GM23338 (cell line): ENCODE measurements at regions not wholly inside any gene's neighbourhood (a gene's known extent, or its start where the extent isn't known, plus 50 kb on each side); places are given as distances from the start of the nearest gene placed in this dataset.

Experiments used
- ATAC-seq: fragments of 200-7000 bp; cut with Tn5 transposase; 3 replicates; pipeline ENCODE4 v1.9.1; 2020
- DNase-seq: peaks from one replicate; pipeline ENCODE4 v3.0.0-alpha.2; 2015; ENCODE audit warnings: low spot score
- H2AFZ ChIP-seq: fragments of 200-600 bp; sonication (generic); 2 replicates; pipeline ENCODE4 v1.8.0; 2016; ENCODE audit warnings: antibody characterized with exemption, mild to moderate bottlenecking, moderate library complexity
- H3F3A ChIP-seq: fragments of 200-600 bp; sonication (generic); replicated peaks from 2 replicates; pipeline ENCODE4 v1.8.0; 2017; ENCODE audit warnings: antibody characterized with exemption, mixed run types, low read depth
- H3K27ac ChIP-seq: fragments of 200-600 bp; sonication (generic); 2 replicates; pipeline ENCODE4 v1.6.1; 2016; ENCODE audit warnings: low read depth
- H3K27me3 ChIP-seq: fragments of 200-600 bp; sonication (generic); 2 replicates; pipeline ENCODE4 v1.8.0; 2016; ENCODE audit warnings: mild to moderate bottlenecking, mixed run types, moderate library complexity; ENCODE audit not compliant: insufficient read depth
- H3K36me3 ChIP-seq: fragments of 200-600 bp; sonication (generic); 2 replicates; pipeline ENCODE4 v1.8.0; 2016; ENCODE audit warnings: mild to moderate bottlenecking; ENCODE audit not compliant: insufficient read depth
- H3K4me1 ChIP-seq: fragments of 200-600 bp; sonication (generic); 2 replicates; pipeline ENCODE4 v1.8.0; 2016; ENCODE audit warnings: mild to moderate bottlenecking, moderate library complexity; ENCODE audit not compliant: insufficient read depth
- H3K4me2 ChIP-seq: fragments of 200-600 bp; sonication (generic); 2 replicates; pipeline ENCODE4 v1.7.1; 2017; ENCODE audit warnings: mixed run types
- H3K4me3 ChIP-seq: fragments of 200-600 bp; sonication (generic); 2 replicates; pipeline ENCODE4 v1.6.1; 2016; ENCODE audit warnings: mixed run types
- H3K79me2 ChIP-seq: fragments of 200-600 bp; sonication (generic); replicated peaks from 2 replicates; pipeline ENCODE4 v1.8.0; 2017; ENCODE audit warnings: mild to moderate bottlenecking; ENCODE audit not compliant: insufficient read depth
- H3K9me2 ChIP-seq: fragments of 200-600 bp; sonication (generic); 2 replicates; pipeline ENCODE4 v1.8.0; 2017; ENCODE audit not compliant: insufficient read depth
- H4K20me1 ChIP-seq: fragments of 200-600 bp; sonication (generic); replicated peaks from 2 replicates; pipeline ENCODE4 v1.8.0; 2017; ENCODE audit warnings: mild to moderate bottlenecking; ENCODE audit not compliant: insufficient read depth
- H3K27ac Mint-ChIP-seq: 2 replicates; pipeline ENCODE4 v1.8.0; 2020; ENCODE audit warnings: inconsistent platforms, mild to moderate bottlenecking, moderate library complexity, mixed read lengths
- H3K27me3 Mint-ChIP-seq: 3 replicates; pipeline ENCODE4 v1.8.0; 2022; ENCODE audit warnings: low read depth, mild to moderate bottlenecking, moderate library complexity, mixed read lengths, inconsistent platforms; ENCODE audit not compliant: insufficient read depth, poor library complexity
- H3K36me3 Mint-ChIP-seq: 3 replicates; pipeline ENCODE4 v1.8.0; 2021; ENCODE audit warnings: low read depth, mild to moderate bottlenecking, inconsistent platforms, moderate library complexity, mixed read lengths
- H3K4me1 Mint-ChIP-seq: 3 replicates; pipeline ENCODE4 v1.8.0; 2020; ENCODE audit warnings: mild to moderate bottlenecking, inconsistent platforms, mixed read lengths
- H3K4me3 Mint-ChIP-seq: 3 replicates; pipeline ENCODE4 v1.8.0; 2021; ENCODE audit warnings: moderate library complexity, mild to moderate bottlenecking, inconsistent platforms, mixed read lengths
- H3K9me3 Mint-ChIP-seq: 3 replicates; pipeline ENCODE4 v1.8.0; 2020; ENCODE audit warnings: moderate library complexity, mild to moderate bottlenecking, inconsistent platforms, mixed read lengths
- CREB1 ChIP-seq: fragments of 250-450 bp; sonication (Bioruptor Pico); IDR thresholded peaks from 2 replicates; pipeline ENCODE4 v1.5.0; 2020; ENCODE audit warnings: low read depth, mild to moderate bottlenecking, moderate library complexity
- EZH2 ChIP-seq: fragments of 200-600 bp; sonication (generic); IDR thresholded peaks from one replicate; pipeline ENCODE4 v1.8.0; 2017; ENCODE audit warnings: antibody characterized with exemption, mild to moderate bottlenecking, low read depth; ENCODE audit not compliant: unreplicated experiment
- EZH2phosphoT487 ChIP-seq: fragments of 200-600 bp; sonication (generic); IDR thresholded peaks from one replicate; pipeline ENCODE4 v1.8.1; 2018; ENCODE audit warnings: antibody characterized with exemption; ENCODE audit not compliant: unreplicated experiment
- JUNB ChIP-seq: IDR thresholded peaks from one replicate; pipeline ENCODE4 v1.6.1; 2016; ENCODE audit warnings: antibody characterized with exemption; ENCODE audit not compliant: unreplicated experiment
- NANOG ChIP-seq: IDR thresholded peaks from 2 replicates; pipeline ENCODE4 v1.6.1; 2016; ENCODE audit warnings: antibody characterized with exemption, borderline replicate concordance
- POLR2AphosphoS5 ChIP-seq: IDR thresholded peaks from 2 replicates; pipeline ENCODE4 v1.6.1; 2016; ENCODE audit warnings: antibody characterized with exemption, low read depth
- STAT1 ChIP-seq: IDR thresholded peaks from one replicate; pipeline ENCODE4 v1.6.1; 2016; ENCODE audit warnings: antibody characterized with exemption; ENCODE audit not compliant: unreplicated experiment
- ZNF114 ChIP-seq: fragments of 250-450 bp; sonication (Bioruptor Pico); IDR thresholded peaks from 2 replicates; pipeline ENCODE4 v1.5.0; 2020; ENCODE audit warnings: mild to moderate bottlenecking, moderate library complexity
- ZNF331 ChIP-seq: fragments of 250-450 bp; sonication (Bioruptor Pico); IDR thresholded peaks from 2 replicates; pipeline ENCODE4 v1.5.0; 2020; ENCODE audit warnings: low read depth, mild to moderate bottlenecking, moderate library complexity
- TF ChIP-seq, protein P1 (sequence below): IDR thresholded peaks from 2 replicates; pipeline ENCODE4 v1.6.1; 2016; ENCODE audit warnings: antibody characterized with exemption
- TF ChIP-seq, protein P2 (sequence below), 2 experiments: fragments of 200-600 bp in 1 of 2; sonication (generic) in 1 of 2; conservative IDR thresholded peaks; 2 replicates each; pipeline versions ENCODE4 v1.5.1 to v1.6.1; 2016 to 2017; ENCODE audit warnings: antibody characterized with exemption in 2 of 2, low read depth in 2 of 2, mild to moderate bottlenecking in 2 of 2, moderate library complexity in 1 of 2
- TF ChIP-seq, protein P3 (sequence below): IDR thresholded peaks from one replicate; pipeline ENCODE4 v1.6.1; 2018; ENCODE audit warnings: antibody characterized with exemption; ENCODE audit not compliant: unreplicated experiment

DNA sequence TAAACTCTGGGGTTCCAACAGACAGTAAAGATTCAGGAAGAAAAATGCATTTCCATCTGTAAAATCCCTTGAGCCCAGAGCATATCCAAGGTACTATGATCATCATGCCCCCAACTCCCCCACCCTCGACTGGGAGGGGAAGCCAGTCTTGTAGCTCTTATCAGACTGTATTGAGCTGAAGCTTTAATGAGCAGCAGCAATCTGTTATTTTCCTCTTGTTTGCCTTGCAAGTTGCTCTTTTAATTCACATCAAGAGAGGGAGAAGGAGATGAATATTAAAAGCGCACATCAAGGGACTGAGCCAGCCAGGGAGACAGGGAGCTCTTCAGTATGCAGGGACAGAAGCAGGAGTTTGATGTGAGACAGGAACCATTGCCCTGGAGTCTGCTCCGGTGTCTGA, 52.5 kb upstream of the KCNA3 start (continued):
- TF ChIP-seq, protein P1, sequence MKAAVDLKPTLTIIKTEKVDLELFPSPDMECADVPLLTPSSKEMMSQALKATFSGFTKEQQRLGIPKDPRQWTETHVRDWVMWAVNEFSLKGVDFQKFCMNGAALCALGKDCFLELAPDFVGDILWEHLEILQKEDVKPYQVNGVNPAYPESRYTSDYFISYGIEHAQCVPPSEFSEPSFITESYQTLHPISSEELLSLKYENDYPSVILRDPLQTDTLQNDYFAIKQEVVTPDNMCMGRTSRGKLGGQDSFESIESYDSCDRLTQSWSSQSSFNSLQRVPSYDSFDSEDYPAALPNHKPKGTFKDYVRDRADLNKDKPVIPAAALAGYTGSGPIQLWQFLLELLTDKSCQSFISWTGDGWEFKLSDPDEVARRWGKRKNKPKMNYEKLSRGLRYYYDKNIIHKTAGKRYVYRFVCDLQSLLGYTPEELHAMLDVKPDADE, result no peak
- TF ChIP-seq ZNF114 (CRISPR knock-in tag) (no peak), ZNF331 (CRISPR knock-in tag) (no peak), STAT1 (no peak), EZH2phosphoT487 (no peak), JUNB (no peak), CREB1 (no peak), EZH2 (no peak)
- TF ChIP-seq, protein P2, sequence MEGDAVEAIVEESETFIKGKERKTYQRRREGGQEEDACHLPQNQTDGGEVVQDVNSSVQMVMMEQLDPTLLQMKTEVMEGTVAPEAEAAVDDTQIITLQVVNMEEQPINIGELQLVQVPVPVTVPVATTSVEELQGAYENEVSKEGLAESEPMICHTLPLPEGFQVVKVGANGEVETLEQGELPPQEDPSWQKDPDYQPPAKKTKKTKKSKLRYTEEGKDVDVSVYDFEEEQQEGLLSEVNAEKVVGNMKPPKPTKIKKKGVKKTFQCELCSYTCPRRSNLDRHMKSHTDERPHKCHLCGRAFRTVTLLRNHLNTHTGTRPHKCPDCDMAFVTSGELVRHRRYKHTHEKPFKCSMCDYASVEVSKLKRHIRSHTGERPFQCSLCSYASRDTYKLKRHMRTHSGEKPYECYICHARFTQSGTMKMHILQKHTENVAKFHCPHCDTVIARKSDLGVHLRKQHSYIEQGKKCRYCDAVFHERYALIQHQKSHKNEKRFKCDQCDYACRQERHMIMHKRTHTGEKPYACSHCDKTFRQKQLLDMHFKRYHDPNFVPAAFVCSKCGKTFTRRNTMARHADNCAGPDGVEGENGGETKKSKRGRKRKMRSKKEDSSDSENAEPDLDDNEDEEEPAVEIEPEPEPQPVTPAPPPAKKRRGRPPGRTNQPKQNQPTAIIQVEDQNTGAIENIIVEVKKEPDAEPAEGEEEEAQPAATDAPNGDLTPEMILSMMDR (conservative IDR thresholded peaks at IDR 0.05; ENCODE audit: low read depth in 2 of 2), result no peak
- TF ChIP-seq, protein P3, sequence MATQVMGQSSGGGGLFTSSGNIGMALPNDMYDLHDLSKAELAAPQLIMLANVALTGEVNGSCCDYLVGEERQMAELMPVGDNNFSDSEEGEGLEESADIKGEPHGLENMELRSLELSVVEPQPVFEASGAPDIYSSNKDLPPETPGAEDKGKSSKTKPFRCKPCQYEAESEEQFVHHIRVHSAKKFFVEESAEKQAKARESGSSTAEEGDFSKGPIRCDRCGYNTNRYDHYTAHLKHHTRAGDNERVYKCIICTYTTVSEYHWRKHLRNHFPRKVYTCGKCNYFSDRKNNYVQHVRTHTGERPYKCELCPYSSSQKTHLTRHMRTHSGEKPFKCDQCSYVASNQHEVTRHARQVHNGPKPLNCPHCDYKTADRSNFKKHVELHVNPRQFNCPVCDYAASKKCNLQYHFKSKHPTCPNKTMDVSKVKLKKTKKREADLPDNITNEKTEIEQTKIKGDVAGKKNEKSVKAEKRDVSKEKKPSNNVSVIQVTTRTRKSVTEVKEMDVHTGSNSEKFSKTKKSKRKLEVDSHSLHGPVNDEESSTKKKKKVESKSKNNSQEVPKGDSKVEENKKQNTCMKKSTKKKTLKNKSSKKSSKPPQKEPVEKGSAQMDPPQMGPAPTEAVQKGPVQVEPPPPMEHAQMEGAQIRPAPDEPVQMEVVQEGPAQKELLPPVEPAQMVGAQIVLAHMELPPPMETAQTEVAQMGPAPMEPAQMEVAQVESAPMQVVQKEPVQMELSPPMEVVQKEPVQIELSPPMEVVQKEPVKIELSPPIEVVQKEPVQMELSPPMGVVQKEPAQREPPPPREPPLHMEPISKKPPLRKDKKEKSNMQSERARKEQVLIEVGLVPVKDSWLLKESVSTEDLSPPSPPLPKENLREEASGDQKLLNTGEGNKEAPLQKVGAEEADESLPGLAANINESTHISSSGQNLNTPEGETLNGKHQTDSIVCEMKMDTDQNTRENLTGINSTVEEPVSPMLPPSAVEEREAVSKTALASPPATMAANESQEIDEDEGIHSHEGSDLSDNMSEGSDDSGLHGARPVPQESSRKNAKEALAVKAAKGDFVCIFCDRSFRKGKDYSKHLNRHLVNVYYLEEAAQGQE, result no peak

DNA sequence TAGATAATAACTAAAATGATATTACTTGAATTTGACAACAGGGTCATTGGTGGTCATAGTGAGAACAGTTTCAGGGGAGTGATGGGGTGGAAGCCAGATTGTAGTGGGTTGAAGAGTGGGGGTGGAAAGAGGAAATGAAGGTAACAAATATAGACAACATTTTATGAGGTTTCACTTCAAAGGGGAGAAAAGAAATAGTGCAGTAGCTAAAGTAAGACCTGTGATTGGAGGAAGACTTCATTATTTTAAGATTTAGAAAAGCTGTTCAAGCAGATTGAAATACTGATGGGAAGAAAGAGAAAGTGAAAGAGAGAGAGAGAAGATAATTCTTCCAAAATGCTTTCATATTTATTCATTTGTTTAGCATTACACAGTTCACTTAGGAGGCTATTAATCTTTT, 52.0 kb upstream of the KCNA3 start:
- H3K4me1 Mint-ChIP-seq, result peaks cover 16% of the 10 kb centered on the region
- H3F3A ChIP-seq, result no peaks in the 10 kb centered on the region
- H3K27ac Mint-ChIP-seq, result no peak overlapping the region
- H3K27me3 ChIP-seq, result no peaks in the 10 kb centered on the region
- no peaks in the 10 kb centered on the region for H3K9me3 Mint-ChIP-seq
- no peaks in the 10 kb centered on the region for H3K36me3 ChIP-seq
- H3K4me3 ChIP-seq, result no peak overlapping the region
- no peaks in the 10 kb centered on the region for H3K36me3 Mint-ChIP-seq
- no peak overlapping the region for H2AFZ ChIP-seq
- DNase-seq, result no peak
- no peak overlapping the region for H3K27ac ChIP-seq
- no peaks in the 10 kb centered on the region for H3K79me2 ChIP-seq
- ATAC-seq, result no peak
- no peak overlapping the region for H3K4me3 Mint-ChIP-seq
- H4K20me1 ChIP-seq, result no peaks in the 10 kb centered on the region
- H3K4me1 ChIP-seq, result peaks cover 5% of the 10 kb centered on the region; the same call in 1 of the 2 replicates
- no peak overlapping the region for H3K4me2 ChIP-seq
- no peaks in the 10 kb centered on the region for H3K9me2 ChIP-seq
- H3K27me3 Mint-ChIP-seq, result peaks cover 4% of the 10 kb centered on the region
- TF ChIP-seq JUNB (no peak), NANOG (no peak), CREB1 (no peak), ZNF114 (CRISPR knock-in tag) (no peak), EZH2phosphoT487 (no peak), STAT1 (no peak), ZNF331 (CRISPR knock-in tag) (no peak), POLR2AphosphoS5 (no peak)
- TF ChIP-seq, protein P3, result no peak
